ENCODE measurements at regions not wholly inside any gene's neighbourhood (a gene's known extent, or its start where the extent isn't known, plus 50 kb on each side); places are given as distances from the start of the nearest gene placed in this dataset.

GRCh38 chr6:78599526-78599925, 267.8 kb upstream of the IRAK1BP1 start:
- no peak for ATAC-seq (ENCODE audit: low FRiP score)
- DNase-seq (ENCODE audit: low spot score) = no peak
- TF ChIP-seq CTCF (IDR thresholded peaks at IDR 0.05) = no peak

GRCh38 chr6:78605909-78606446, 261.4 kb upstream of the IRAK1BP1 start:
- TF ChIP-seq CTCF (IDR thresholded peaks at IDR 0.05) = no peak
- ATAC-seq (ENCODE audit: low FRiP score) = peak; percentile 41
- DNase-seq (ENCODE audit: low spot score) = no peak

- no peak for DNase-seq (ENCODE audit: low spot score)
Observed at GRCh38 chr6:78607189-78607588, 260.2 kb upstream of the IRAK1BP1 start.

GRCh38 chr6:78611102-78611620, 256.2 kb upstream of the IRAK1BP1 start:
- TF ChIP-seq CTCF (IDR thresholded peaks at IDR 0.05) = no peak
- ATAC-seq (ENCODE audit: low FRiP score) (no peak), DNase-seq (ENCODE audit: low spot score) (no peak)

More at GRCh38 chr6:78607189-78607588, 260.2 kb upstream of the IRAK1BP1 start:
- ATAC-seq (ENCODE audit: low FRiP score) = no peak
- TF ChIP-seq CTCF (IDR thresholded peaks at IDR 0.05) = no peak

GRCh38 chr6:78611886-78612480, 255.4 kb upstream of the IRAK1BP1 start:
- no peak for TF ChIP-seq CTCF (IDR thresholded peaks at IDR 0.05)
- ATAC-seq (ENCODE audit: low FRiP score) (no peak), DNase-seq (ENCODE audit: low spot score) (no peak)

GRCh38 chr6:78614961-78615360, 252.4 kb upstream of the IRAK1BP1 start:
- peak; percentile 25 for ATAC-seq (ENCODE audit: low FRiP score)
- no peak for TF ChIP-seq CTCF (IDR thresholded peaks at IDR 0.05)
- no peak for DNase-seq (ENCODE audit: low spot score)

- ATAC-seq (ENCODE audit: low FRiP score) (peak; percentile 33), DNase-seq (ENCODE audit: low spot score) (no peak)
- TF ChIP-seq CTCF (IDR thresholded peaks at IDR 0.05) = no peak
Observed at GRCh38 chr6:78615430-78615904, 251.9 kb upstream of the IRAK1BP1 start.

Data from omental fat pad (tissue), 3 donors.